C4-2B (cell line): ENCODE measurements at regions not wholly inside any gene's neighbourhood (a gene's known extent, or its start where the extent isn't known, plus 50 kb on each side); places are given as distances from the start of the nearest gene placed in this dataset.

Experiments used
- CTCF ChIP-seq: fragments of 450-650 bp; conservative IDR thresholded peaks from 2 replicates; pipeline ENCODE4 v1.5.1; 2017; ENCODE audit warnings: mild to moderate bottlenecking
- ZFX ChIP-seq: fragments of 450-650 bp; IDR thresholded peaks from 2 replicates; pipeline ENCODE4 v1.6.1; 2017

DNA sequence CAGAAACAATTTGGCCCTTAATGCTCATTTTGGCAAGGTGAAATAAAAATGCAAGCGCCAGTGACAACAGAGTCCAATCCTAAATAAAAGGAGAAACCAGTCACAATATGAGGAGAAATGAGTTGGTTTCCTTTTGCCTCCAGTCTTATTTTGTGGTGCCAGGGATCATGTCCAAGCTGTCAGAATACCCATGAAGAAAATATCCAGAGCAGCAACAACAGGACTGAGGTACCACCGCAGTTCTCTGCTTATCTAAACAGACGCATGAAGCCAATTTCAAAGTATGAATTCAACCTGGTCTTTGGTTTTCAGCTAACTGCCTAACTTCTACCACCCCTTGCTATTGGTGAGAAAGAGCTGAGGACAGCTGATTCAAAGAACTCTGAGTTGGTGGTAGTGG is 199.9 kb upstream of the MAGEB2 start:
- no peak for TF ChIP-seq CTCF
- no peak for TF ChIP-seq ZFX
